Dedifferentiated amniotic fluid mesenchymal stem cell (primary cell): ENCODE measurements at regions not wholly inside any gene's neighbourhood (a gene's known extent, or its start where the extent isn't known, plus 50 kb on each side); places are given as distances from the start of the nearest gene placed in this dataset.

Experiments
- DNase-seq: peaks from one replicate; pipeline ENCODE4 v3.0.0-alpha.2; 2016; ENCODE audit errors: extremely low spot score

- no peak for DNase-seq
Measured at GRCh38 chr12:126700096-126700495, 1566.9 kb upstream of the TMEM132C start.

- no peak for DNase-seq
Measured at GRCh38 chr12:126704609-126705008, 1562.4 kb upstream of the TMEM132C start.

GRCh38 chr12:126706300-126706699 lies 1560.7 kb upstream of the TMEM132C start:
- no peak for DNase-seq

DNA sequence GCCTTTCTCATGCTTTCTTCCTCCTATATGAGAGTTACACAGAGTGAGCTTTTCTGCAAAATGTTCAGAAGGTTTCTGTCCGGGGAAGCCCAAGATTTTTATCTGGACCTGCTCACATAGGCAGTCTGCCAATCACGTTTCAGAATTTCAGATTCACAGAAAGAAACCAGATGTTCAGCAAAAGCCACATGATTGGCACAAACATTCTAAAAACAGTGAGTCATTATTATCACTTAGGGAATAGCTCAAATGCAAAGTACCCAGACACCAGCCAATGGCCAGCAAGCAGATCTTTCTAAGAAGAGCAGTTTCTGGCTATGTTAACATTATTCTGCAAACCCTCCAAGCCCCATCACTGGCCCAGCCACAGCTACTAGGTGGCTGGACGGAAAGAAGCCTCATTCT lies 1558.5 kb upstream of the TMEM132C start:
- DNase-seq, result no peak

DNA sequence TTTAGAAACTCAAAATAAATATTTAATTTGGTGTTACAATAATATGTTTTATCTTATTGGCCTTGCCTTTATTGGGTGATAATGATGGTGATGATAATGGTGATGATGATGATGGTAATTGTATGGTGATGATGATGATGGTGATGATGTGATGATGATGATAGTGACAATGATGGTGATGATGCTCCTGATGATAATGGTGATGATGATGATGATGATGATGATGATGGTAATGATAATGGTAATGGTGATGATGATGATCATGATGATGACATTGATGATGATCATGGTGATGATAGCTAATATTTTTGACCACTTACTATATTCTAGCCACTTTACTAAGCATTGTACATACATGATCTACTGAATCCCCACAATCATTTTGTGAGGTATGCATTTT lies 1548.6 kb upstream of the TMEM132C start:
- DNase-seq, result no peak

DNA sequence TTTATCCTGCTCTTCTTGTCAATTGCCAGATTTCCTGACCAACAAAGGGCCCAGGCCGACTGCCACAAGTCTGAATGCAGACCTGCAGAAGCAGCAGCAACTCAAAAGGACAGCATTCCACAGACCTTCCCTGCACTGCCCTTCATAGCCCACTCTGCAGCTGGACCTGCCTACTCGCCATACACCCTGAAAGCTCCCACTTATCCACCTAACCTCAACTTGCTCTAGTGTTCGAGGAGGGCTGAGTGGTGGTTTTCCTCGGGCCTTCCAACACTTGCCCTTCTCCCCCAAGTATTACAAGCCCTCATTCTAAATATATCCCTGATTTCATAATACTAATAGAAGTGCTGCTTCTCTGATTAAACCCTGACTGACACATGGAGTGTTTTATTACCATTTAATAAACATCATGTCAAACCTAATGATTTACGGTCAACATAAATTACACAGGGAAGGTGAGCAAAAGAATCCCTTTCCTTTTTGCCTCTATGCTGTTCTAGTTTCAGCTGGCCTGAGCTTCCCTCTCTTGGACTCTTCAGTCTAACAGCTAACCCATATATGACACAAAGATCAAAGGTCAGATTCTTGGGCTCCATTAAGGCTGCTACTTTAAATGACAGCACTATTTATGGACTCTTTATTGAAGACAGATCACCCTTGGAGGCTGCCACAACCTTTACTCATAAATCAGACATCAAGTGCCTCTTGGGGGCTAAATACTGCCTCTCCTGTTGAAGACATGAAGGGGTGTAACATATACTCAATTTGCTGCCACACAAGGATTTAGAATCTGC lies 1546.9 kb upstream of the TMEM132C start:
- DNase-seq, result no peak

DNA sequence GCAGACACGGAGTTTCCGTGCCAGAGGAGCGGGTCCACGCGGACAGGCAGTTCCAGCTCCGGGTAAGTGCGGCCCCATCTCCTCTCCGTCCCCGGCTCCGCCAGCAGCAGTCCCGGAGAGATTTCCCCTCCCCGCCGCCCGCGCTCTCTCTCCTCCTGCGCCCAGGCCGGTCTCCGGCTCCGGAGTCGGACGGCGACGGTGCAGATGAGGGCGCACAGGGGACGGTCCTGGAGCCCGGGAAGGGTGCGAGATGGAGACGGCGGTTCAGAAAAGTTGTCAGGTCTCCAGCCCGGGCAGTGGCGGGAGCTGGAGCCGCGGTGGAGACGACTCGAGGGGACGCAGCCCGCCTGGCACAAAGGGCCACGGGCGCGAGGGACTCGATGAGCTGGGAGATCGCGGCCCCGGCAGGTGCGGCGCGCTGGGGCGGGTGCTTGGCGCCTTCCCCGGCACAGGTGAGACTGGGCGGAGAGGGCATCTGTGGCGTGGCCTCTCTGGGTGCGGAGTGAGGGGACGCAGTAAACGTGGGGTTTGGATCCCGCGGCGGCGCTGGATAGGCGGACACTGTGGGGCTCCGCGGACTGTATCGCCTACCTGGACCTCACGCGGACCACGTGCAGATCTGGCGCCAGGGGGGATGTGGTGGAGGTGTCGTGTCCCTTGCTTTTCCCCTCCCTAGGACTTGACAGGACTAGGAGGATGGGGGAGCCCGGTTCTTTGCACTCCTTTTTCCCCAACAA lies 1540.3 kb upstream of the TMEM132C start:
- DNase-seq, result no peak

GRCh38 chr12:126727218-126728075 lies 1539.5 kb upstream of the TMEM132C start:
- no peak for DNase-seq

DNA sequence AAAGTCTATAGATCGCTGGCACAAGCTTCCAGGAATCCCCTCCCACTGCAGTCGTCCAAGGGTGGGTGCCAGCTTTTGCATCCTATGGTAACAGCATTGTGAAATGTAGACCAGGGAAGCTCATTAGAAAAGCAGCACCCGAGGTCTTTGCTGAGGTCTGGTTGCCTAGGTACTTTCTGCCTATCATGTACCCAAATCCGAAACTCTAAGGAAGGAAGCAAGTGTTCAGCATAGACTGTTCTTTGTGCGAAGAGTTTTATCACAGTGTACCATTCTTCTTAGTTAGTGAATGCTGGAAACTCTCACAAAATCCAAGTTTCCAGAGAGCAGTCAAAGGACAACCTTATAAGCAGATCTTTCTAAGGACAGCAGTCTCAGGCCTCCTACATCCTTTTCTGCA lies 1532.7 kb upstream of the TMEM132C start:
- DNase-seq, result no peak

GRCh38 chr12:126734710-126735109 lies 1532.3 kb upstream of the TMEM132C start:
- no peak for DNase-seq

DNA sequence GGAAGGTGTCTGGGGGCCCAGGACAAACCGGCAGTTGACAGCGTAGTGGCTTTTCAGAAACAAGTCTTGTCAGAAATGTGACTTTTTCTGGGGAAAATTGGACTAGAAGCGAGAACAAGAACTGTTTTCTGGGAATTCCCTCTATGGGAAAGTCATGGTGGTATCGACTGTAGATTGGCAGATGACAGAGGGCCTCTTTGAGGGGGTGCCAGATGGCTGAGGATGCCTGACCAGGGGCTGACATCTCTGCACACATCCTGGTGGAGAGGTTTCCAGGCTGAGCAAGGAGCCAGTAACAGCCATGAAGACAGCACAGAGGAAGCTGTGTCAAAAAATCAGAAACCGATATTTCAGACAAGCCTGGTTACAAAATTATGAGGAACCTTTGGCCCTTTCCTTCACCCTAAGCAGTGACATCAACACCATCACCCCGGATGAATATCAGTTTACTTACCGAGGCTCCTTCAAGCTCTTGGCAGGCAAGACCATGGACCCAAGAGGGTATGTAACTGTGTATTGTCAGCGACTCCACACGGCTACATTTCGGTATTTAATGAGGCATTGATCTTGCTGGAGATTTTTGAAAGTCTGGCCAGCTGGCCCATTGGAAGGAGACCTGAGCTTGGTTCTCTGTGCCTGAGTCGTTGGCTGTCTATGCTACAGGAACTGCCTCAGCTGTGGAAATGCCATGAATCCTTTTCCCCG lies 1525.3 kb upstream of the TMEM132C start:
- no peak for DNase-seq

DNA sequence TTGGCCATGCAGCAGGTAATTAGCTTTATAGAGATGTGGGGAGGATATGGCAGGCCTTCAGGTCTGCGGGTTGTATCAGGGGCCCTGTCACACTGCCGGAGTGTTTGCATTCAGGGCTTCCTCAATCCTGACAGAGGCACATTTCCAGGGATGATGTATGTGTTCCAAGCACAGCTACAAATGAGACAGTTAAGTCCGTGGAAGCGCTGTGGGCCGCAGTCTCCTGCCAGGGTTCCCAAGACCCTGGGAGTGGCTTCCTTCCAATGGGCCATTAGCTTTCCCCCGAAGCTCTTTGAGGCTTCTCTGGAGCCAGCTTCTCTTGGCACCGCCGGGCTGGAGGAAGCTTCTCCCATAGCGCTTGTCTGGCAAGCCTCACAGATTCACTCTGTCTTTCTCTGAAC lies 1524.7 kb upstream of the TMEM132C start:
- no peak for DNase-seq

GRCh38 chr12:126747530-126748149 lies 1519.3 kb upstream of the TMEM132C start:
- no peak for DNase-seq

DNA sequence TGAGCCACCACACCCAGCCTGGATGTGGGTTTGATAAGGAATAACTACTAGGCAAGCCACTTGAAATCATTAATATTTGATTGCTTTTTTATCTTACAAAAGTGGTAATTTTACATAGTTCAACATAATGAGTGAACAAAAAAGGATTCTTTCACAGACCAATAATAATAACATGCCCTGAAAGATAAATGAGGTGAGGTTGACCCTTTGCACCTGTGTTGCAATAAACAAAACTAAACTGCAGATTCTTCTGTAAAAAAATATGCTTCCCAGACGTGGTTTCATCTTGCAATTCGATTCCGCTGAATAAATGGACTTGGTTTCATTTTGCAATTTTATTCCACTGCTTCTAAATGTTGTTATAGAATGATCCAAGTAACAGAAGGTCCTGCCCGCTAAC lies 1514.9 kb upstream of the TMEM132C start:
- no peak for DNase-seq

DNA sequence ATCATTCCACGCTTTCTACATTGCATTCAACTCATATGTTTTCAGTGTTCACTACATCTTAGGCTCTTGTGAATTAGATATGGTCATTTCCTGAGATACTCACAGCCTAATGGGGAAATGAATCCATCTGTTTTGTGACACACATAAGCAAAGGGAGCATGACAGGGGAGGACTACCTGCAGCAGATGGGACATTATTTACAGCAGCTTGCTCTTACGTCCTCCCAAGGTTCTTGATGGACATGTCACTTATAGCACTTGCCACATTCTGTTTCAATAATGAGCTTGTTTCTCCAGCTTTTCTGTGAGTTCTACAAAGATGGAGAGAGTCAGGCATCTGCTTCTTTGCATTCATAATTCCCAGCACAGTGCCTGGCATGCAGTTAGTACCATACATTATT lies 1509.6 kb upstream of the TMEM132C start:
- DNase-seq, result no peak

DNA sequence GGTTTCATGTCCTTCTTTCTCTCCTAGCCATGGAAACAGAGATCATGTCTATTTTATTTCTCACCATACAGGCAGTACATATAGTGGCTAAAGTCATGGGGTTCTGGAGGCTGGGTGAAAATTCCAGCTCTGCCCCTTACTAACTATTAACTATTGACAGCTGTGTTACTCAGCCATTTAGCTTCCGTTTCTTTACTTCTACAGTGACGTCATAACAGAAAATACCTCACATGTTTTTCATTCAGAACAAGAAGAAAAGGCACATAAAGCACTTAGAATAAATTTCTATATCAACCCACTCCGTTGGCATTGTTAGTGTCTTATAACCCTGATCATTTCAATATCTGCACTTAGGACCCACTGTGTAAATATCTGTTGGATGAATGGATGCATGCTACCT lies 1506.9 kb upstream of the TMEM132C start:
- no peak for DNase-seq

DNA sequence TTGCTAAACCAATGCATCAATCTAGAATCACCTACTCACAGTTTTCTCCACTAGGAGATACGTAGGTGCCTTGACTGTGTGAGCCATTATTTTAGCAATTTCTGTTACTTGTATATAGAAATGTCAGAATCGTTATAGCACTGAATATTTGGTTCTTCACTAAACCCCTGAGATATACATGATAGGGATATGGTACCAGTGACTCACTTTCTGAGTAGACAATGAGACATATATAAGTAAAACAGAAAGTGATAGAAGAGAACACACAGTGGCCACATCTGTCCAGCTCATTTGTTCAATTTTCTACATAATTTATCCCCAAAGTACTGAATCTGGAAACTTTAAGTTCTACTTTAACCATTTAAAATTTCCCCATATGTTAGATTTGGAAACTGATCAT lies 1505.5 kb upstream of the TMEM132C start:
- no peak for DNase-seq

- no peak for DNase-seq
Measured at GRCh38 chr12:126762150-126762549, 1504.8 kb upstream of the TMEM132C start.

DNA sequence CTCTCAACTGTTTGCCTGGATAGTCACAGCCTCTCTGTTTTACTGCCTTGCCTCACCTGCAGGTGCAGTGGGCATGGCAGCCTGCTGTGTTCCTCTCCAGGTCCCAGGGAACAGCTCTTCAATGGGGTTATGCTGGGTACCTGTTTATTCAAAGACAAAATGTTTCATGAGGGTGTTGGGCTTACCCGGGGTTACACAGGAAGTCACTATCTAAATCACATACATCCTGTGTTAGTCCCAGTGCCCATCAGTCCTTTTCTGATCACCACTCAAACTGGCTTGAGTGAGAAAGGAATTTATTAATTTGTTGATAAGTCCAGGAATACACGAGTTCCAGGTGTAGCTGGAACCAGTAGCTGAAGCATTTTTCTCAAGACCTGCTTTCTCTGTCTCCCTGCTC lies 1503.6 kb upstream of the TMEM132C start:
- no peak for DNase-seq

DNA sequence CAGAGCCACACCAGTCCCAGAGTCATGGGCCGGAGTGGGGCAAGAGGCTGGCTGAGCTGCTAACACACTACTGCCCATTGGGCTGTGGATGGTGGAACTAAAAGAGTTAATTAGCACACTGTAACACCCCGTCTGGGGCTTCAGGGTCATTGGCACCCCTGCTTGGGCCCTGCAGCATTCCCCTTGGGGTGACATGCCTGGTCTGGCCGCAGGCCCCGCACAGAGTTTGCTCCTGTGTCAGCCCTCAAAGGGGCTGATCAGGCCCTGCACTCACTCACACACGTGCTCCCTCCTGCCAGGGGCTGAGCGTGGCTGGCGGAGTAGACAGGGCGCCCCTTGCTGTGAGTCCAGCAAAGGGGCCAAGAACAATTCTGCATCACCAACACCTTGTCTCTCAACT lies 1499.6 kb upstream of the TMEM132C start:
- no peak for DNase-seq

GRCh38 chr12:126768517-126768916 lies 1498.5 kb upstream of the TMEM132C start:
- no peak for DNase-seq
